Suppressor macrophage (primary cell): ENCODE measurements at regions not wholly inside any gene's neighbourhood (a gene's known extent, or its start where the extent isn't known, plus 50 kb on each side); places are given as distances from the start of the nearest gene placed in this dataset.
"Not testable (repeated sequence)": the region's sequence is repeated elsewhere in the genome, so short reads cannot be mapped to it uniquely, and the experiment has no call there.

ENCODE experiments used
- DNase-seq, 4 experiments: peaks; one replicate each; pipeline ENCODE4 v3.0.0-alpha.2; 2020 to 2022

- DNase-seq, result no peak
These were observed 499.1 kb downstream of the NFIB start for GRCh38 chr9:13814647-13815400.

GRCh38 chr9:13811876-13812275, 502.1 kb downstream of the NFIB start:
- DNase-seq, result no peak

- no peak for DNase-seq
These were observed 503.4 kb downstream of the NFIB start for GRCh38 chr9:13810510-13810909.

GRCh38 chr9:13809401-13809800, 504.5 kb downstream of the NFIB start:
- no peak for DNase-seq

GRCh38 chr9:13807118-13807517, 506.8 kb downstream of the NFIB start:
- no peak for DNase-seq

GRCh38 chr9:13806714-13807113, 507.2 kb downstream of the NFIB start:
- no peak for DNase-seq

- DNase-seq, result no peak
These were observed 508.4 kb downstream of the NFIB start for GRCh38 chr9:13805546-13805945.

- DNase-seq, result no peak
These were observed 509.4 kb downstream of the NFIB start for GRCh38 chr9:13804532-13804931.

GRCh38 chr9:13800776-13801175, 513.2 kb downstream of the NFIB start:
- DNase-seq, result no peak

GRCh38 chr9:13797701-13798100, 516.2 kb downstream of the NFIB start:
- DNase-seq, result not testable (repeated sequence)

- no peak for DNase-seq
These were observed 512.3 kb upstream of the MPDZ start for GRCh38 chr9:13791816-13792215.

GRCh38 chr9:13790055-13790454, 510.6 kb upstream of the MPDZ start:
- DNase-seq, result no peak

- no peak for DNase-seq
These were observed 507.8 kb upstream of the MPDZ start for GRCh38 chr9:13787234-13787833.

GRCh38 chr9:13786711-13787110, 507.2 kb upstream of the MPDZ start:
- no peak for DNase-seq

- no peak for DNase-seq
These were observed 506.6 kb upstream of the MPDZ start for GRCh38 chr9:13786131-13786530.

- no peak for DNase-seq
These were observed 499.6 kb upstream of the MPDZ start for GRCh38 chr9:13779106-13779505.

- no peak for DNase-seq
These were observed 499.1 kb upstream of the MPDZ start for GRCh38 chr9:13778631-13779030.

GRCh38 chr9:13770956-13771355, 491.5 kb upstream of the MPDZ start:
- no peak for DNase-seq

GRCh38 chr9:13769641-13770040, 490.1 kb upstream of the MPDZ start:
- no peak for DNase-seq

- DNase-seq, result no peak
These were observed 489.5 kb upstream of the MPDZ start for GRCh38 chr9:13769006-13769405.

- DNase-seq, result no peak
These were observed 482.7 kb upstream of the MPDZ start for GRCh38 chr9:13762209-13762608.

GRCh38 chr9:13759551-13759950, 480.1 kb upstream of the MPDZ start:
- no peak for DNase-seq

- DNase-seq, result no peak
These were observed 479.4 kb upstream of the MPDZ start for GRCh38 chr9:13758936-13759335.

GRCh38 chr9:13756943-13757342, 477.5 kb upstream of the MPDZ start:
- DNase-seq, result no peak

- no peak for DNase-seq
These were observed 476.1 kb upstream of the MPDZ start for GRCh38 chr9:13755551-13755950.
